GM18508 (cell line): ENCODE measurements at regions not wholly inside any gene's neighbourhood (a gene's known extent, or its start where the extent isn't known, plus 50 kb on each side); places are given as distances from the start of the nearest gene placed in this dataset.

ENCODE experiments used
- ATAC-seq: cut with Tn5 transposase; IDR thresholded peaks from one replicate; pipeline ENCODE4 v1.9.1; 2021; ENCODE audit warnings: moderate number of reproducible peaks; ENCODE audit not compliant: insufficient read depth, unreplicated experiment

DNA sequence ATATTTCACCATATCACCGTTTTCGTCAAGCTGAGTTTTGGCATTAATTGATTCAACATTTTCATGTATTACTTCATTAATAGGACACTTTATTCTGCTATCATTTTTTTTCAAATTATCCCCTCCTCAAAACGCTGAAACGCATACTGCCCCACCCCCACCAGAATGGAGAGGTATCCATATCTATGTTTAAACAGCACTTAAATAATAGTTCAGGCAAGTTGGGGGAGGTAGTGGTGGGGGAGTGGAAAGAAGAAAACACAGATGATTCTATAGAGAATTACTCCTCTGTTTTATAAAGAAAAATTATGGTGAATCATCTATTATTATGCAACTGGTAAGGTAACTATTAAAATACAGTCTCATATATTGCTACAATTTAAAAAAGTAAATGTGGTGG is 314.4 kb upstream of the ZEB2 start:
- ATAC-seq: no peak

DNA sequence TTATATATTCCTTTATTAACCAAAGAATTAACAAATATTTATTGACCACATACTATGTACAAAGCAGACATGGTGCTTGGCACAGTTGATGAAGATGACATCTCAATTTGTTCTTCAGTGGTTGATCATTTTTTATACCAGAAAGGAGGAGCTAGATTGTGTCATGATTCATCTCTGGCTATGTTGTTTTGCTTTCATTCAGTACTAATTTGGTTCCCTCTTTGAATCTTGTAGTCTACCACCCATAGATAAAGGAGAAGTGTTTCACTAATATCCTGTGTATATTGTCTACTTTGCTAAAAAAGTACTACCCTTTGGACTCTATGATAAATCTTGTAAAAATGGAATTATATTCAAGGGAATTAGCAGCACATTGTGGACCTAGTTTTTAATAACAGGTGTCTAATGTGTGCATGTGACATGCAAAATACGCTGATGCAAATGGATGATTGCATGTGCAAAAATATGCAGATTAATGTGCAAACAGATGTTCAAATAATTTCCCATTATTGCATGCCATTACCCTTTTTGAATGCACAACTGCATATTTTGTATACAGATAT is 313.2 kb upstream of the ZEB2 start:
- no peak for ATAC-seq

DNA sequence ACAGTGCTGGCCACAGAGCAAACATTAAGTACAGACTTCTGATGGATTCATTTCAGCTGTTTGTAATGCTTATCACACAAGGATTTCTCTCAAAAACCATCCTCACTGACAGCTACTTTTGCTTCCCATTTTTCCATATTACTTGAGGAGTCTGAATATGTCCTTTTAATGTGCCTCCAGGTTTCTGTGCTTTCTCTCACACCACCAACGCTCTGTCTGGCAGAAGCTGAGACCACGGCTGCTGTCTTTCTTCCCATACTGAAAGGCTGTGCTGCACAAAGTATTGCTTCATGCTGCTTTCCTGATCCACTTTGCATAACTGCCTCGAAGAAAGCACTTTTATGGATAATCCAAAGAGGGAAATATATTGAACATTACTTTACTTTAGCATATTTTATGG is 312.1 kb upstream of the ZEB2 start:
- ATAC-seq: no peak

DNA sequence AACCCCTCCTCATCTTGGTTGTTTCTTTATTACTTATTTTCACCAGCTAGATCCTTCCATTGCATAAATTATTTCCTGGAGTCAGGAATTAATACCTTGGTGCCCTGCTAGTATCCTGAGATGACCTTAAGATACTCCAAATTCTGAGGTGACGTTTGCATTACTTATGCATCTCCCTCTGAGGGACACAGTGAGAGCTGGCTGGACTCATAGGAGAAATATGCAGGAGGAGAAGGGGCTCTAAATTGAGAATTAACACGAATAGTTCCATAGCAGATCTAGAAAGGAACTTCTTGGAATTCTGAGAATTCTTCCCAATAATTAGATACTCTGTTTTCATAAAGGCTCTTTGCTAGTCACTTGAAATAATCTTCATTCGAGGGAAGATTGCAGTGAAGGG is 310.6 kb upstream of the ZEB2 start:
- no peak for ATAC-seq

- ATAC-seq: no peak
Measured at GRCh38 chr2:144827404-144827803, 307.5 kb upstream of the ZEB2 start.

DNA sequence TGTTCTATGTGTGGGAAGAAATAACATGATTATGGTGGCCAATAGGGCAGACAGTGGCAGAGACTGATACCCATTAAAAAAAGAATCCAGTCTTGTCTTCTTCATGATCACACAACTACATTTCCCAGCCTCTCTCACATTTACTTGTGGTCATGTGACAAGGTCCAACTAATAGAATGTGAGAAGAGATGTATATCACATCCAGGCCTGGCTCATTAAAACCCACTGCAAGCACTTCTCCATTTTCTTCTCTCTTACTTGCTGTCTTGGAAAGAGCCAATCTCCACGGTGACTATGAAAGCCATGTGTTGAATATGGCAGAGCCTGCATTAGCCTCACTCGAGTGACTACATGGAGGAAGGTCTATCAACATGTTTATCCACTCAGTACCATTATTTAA is 306.2 kb upstream of the ZEB2 start:
- no peak for ATAC-seq

- ATAC-seq: no peak
Measured at GRCh38 chr2:144825331-144826020, 305.6 kb upstream of the ZEB2 start.

DNA sequence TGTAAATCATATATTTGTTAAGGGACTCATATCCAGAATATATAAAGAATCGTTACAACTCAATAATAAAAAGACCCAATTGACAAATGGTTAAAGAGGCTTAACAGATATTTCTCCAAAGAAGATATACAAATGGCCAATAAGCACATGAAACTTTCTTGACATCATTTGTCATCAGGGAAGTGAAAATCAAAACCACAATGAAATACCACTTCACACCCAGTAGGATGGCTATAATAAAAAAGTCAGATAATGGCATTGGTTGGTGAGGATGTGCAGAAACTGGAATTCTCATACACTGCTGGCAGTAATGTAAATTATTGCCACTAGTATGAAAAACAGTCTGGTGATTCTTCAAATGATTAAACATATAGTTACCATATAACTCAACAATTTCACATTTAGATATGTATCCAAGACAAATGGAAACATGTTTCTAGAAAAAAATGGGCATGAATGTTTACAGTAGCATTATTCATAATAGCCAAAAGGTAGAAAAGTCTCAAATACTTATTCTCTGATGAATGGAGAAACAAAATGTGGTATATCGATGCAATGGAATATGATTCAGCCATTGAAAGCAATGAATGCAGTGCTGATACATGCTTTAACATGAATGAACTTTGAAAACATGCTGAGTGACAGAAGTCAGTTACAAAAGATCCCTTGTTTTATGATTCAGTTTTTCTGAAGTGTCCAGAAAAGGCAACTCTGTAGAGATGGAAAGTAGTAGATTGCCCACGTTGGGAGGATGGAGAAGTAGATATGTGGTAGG is 304.6 kb upstream of the ZEB2 start:
- ATAC-seq: no peak

- ATAC-seq: no peak
Measured at GRCh38 chr2:144822966-144823365, 303.0 kb upstream of the ZEB2 start.

- ATAC-seq: no peak
Measured at GRCh38 chr2:144812288-144812687, 292.4 kb upstream of the ZEB2 start.

- ATAC-seq: no peak
Measured at GRCh38 chr2:144801766-144802165, 281.8 kb upstream of the ZEB2 start.

GRCh38 chr2:144801325-144801724 is 281.4 kb upstream of the ZEB2 start:
- ATAC-seq: no peak

DNA sequence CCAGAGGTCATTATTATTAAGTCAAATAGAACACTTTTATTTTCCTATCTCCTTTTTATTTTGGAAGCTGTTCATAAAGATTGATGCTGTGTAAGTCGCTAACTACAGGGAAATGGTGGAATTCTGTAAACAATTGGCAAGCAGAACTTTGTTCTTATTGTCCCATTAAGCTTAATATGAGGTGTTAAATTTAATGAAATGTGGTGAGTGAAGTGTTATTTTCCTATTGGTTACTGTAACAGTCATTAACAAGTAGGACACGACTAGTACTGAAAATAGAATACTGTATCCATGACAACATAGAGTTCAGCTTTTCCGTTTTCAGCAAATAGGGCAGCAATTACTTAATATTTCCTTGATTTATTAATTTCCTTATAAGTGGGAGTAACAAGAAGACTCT is 279.1 kb upstream of the ZEB2 start:
- ATAC-seq: no peak

DNA sequence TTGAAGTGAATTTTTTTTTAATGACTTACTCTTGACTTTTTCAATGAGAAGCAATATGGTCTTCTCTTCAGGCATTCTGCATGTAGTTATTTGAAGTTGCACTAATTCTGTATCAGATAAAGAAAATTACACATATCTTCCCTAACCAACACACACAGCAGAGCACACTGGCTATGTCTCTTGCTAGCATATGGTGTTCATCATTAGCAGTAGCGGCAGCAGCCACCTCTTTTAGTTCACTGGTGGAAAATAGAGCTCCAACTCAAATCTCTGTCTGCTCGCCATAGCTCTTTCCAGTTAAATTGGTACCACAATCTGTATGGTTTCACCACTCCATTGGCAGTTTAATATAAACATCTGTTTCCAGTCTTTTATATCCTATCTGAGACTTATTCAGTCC is 278.1 kb upstream of the ZEB2 start:
- ATAC-seq: no peak

- no peak for ATAC-seq
Measured at GRCh38 chr2:144796936-144797335, 277.0 kb upstream of the ZEB2 start.

DNA sequence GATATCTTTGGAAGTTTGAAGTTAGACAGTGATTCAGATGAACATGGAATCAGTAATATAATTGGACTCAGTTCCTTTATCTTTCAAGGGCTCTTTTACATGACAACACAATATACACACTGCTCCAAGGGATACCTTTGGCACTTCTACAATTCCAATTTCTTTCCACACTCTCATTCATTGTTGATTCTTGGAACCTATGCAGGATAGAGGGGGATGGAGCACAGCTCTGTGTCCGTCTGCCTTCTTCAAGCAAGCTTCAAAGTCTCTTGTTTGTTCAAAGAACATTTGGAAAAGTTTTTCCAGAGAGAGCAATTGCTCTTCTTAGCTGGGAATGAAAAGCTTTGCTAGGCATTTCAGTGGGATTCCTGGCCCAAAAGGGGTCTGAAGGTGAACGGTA is 276.2 kb upstream of the ZEB2 start:
- no peak for ATAC-seq

GRCh38 chr2:144785253-144785652 is 265.3 kb upstream of the ZEB2 start:
- no peak for ATAC-seq

GRCh38 chr2:144780983-144781382 is 261.1 kb upstream of the ZEB2 start:
- no peak for ATAC-seq

- ATAC-seq: no peak
Measured at GRCh38 chr2:144776766-144777165, 256.8 kb upstream of the ZEB2 start.

DNA sequence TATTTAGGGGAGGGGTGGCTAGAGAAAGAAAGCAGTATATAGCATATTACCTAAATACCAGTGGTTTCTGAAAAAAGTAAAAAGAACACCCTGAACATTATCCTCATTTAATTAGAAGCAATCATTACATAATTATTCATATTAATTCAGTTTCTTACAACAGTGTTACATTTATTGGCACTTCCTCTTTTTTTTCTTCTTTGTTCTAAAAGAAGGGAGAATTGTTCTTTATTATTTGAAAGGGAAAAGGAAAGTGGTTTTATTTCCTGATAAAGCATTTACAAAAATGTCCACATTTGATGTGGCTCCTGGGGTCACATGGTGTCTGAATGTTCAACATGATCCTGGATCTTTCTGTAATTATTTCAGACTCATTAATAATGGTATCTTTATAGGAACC is 254.9 kb upstream of the ZEB2 start:
- ATAC-seq: no peak

DNA sequence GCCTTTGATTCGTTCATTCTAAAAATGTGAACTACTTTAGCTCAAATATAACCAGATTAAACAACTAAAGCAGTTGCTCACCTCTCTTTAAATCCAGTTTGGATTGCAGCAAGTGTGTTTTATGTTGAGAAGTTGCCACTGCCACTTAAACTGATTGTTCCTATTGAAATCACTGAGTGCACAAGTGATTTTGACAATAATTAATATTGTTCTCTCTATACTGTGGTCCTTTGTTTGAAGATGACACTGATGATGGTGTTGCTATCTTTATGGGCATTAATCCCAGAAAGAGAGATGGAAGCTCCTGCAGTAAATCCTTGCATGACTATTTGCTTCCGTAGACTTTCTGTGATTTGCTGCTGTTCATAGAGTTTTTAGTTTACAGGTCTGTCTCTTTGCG is 251.4 kb upstream of the ZEB2 start:
- no peak for ATAC-seq
